Fibroblast of mammary gland (primary cell): ENCODE measurements at regions not wholly inside any gene's neighbourhood (a gene's known extent, or its start where the extent isn't known, plus 50 kb on each side); places are given as distances from the start of the nearest gene placed in this dataset.

Experiments used
- DNase-seq: peaks from one replicate; pipeline ENCODE4 v3.0.0-alpha.2; 2010; ENCODE audit warnings: low read depth
- H3K4me3 ChIP-seq: 2 replicates; pipeline ENCODE4 v1.5.1; 2011; ENCODE audit warnings: low read depth, mild to moderate bottlenecking, low read length, moderate library complexity; ENCODE audit not compliant: control insufficient read depth
- CTCF ChIP-seq: conservative IDR thresholded peaks from 2 replicates; pipeline ENCODE4 v1.5.1; 2011; ENCODE audit warnings: low read depth, low read length, inconsistent platforms; ENCODE audit not compliant: control insufficient read depth, insufficient read depth

- TF ChIP-seq CTCF, result no peak
- DNase-seq, result no peak
- no peak overlapping the region for H3K4me3 ChIP-seq
These were observed 59.9 kb downstream of the GGTLC2 start for GRCh38 chr22:22704156-22704946.

DNA sequence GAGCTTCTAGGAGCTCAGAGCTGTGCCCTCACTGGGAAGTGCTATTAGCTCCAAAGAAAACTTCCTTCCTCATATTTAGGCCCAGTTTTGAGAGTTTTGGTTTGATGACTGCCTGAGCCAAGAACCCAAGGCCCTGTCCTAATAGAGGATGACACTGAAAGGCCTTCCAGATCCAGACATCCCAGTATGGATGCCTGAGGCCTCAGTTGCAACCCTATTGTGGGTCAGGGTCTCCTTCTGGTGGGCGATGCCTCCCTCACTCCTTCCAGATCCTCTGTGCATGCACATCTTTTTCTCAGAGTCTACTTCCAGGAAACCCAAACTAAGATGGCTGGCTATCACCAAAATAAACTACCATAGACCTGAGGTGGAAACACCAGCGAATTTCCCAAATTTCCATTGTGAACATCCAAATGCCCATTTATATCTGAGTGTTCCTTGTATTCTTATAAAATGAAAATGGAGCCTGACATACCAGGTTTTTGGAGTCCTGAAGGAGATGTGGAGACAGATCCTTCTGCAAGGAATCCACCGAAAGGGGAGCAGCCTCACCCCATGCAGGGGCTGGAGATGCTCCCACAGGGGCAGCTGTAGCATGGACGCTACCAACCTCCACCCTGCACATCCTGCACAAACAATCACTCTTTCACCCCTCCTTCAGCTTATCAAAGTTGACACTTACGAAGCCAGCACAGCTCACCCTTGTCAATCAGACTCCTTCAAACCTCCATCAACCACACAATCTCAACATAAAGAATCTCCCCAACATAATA, 61.1 kb downstream of the GGTLC2 start:
- no peak overlapping the region for H3K4me3 ChIP-seq
- no peak for DNase-seq
- no peak for TF ChIP-seq CTCF

DNA sequence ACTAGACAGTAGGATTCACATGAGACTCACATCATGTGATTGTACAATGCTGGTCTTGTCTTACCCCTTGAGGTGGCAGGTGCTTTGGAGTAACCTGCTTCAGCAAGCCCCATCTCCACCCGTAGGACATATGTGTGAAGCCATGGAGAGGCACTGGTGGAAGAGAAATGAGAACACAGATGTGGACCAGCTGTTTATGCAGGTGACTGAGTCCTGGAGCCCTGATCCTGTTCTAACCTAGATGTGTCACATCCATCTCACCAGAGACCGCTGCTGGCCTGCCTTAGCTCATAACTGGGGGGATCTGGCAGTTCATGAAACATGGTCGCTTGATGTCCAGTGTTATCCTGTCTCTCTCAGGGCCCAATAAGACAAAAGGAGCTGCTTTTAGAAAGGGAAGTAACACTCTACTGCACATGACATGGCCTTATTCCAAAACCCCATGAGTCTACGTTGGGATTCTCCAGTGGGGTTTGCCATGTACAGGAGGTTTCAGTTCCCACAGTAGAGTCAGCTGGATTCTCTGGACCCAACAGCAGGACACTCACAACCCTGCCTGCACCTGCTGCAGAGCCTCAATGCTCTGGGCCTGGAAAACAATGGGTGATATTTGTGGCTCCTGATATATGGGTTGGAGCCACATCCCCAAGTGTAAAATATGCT, 62.0 kb downstream of the GGTLC2 start:
- TF ChIP-seq CTCF, result no peak
- H3K4me3 ChIP-seq, result no peak overlapping the region
- no peak for DNase-seq

DNA sequence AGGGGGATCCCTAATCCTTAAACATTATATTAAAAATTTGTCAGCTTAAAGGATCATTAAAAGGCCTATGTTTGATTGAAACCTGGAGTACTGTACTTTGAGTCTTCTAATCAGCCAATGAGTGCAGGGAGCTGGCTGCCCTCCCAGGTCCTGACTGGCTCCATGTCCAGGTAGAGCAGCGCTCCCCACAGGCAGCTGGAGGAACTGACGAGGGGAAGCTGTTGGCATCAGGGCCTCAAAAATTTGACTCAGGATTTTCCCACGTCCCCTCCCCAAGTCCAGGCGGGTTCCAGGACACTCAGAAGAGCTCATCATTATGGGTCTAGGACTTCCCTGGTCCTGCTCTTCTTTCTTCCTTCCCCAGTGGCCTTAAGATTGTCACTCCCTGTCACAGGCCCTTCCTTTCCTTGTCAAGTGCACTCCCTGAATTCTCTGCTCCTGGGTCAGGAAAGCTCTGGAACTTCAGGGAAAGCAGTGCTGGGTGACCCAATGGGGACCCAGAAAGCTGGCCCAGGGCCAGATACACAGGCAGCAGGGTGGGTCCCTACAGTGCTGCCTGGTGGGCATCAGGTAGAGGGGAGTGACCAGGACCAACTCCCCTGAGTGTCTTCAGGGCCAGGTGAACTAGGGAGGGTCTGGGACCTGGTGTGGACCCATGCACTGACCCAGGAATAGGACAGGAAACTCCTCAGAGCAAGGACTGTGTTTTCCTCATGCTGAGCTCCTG, 65.5 kb downstream of the GGTLC2 start:
- peak; percentile 43 for TF ChIP-seq CTCF
- H3K4me3 ChIP-seq, result no peak overlapping the region
- peak; percentile 48 for DNase-seq

- DNase-seq, result peak; percentile 67
- TF ChIP-seq CTCF, result peak; percentile 87
- H3K4me3 ChIP-seq, result no peak overlapping the region
These were observed 66.5 kb downstream of the GGTLC2 start for GRCh38 chr22:22710719-22711531.
